H1 (cell line): ENCODE measurements at regions not wholly inside any gene's neighbourhood (a gene's known extent, or its start where the extent isn't known, plus 50 kb on each side); places are given as distances from the start of the nearest gene placed in this dataset.

Experiments
- JUND ChIP-seq: IDR thresholded peaks from 2 replicates; pipeline ENCODE4 v1.6.1; 2011; ENCODE audit warnings: mild to moderate bottlenecking, improper control_type of control experiment, low read length
- KDM1A ChIP-seq: fragments of 200-600, 300-600 bp; sonication (generic); IDR thresholded peaks from 2 replicates; pipeline ENCODE4 v1.7.1; 2016; ENCODE audit warnings: mild to moderate bottlenecking, low read length, borderline replicate concordance
- RNF2 ChIP-seq: fragments of 200-900, 300-1000 bp; sonication (generic); IDR thresholded peaks from 2 replicates; pipeline ENCODE4 v1.7.1; 2016; ENCODE audit warnings: borderline replicate concordance, low read depth, mild to moderate bottlenecking, antibody characterized with exemption, low read length; ENCODE audit not compliant: poor library complexity, severe bottlenecking; ENCODE audit errors: missing control alignments

DNA sequence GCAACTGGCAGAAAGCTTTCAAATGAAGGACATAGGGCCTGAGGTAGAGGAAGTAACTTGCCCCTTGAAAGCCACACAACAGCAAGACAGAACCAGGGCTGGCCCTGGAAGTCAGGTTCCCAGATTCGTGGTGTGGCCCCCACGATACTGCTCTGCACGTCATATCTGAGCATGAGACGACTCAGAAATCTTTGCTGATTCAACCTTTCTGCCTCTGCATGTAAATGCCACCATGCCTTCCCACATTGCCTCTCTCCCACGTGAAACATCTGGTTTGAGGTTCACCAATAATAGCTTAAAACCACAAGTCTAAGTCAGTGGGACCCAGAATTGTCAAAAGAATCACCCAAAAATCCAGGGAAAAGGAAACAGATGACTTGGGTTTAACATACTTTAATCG is 214.0 kb upstream of the TRIB2 start (continued):
- no peak for TF ChIP-seq RNF2
- no peak for TF ChIP-seq JUND
- no peak for TF ChIP-seq KDM1A
